ENCODE measurements at regions not wholly inside any gene's neighbourhood (a gene's known extent, or its start where the extent isn't known, plus 50 kb on each side); places are given as distances from the start of the nearest gene placed in this dataset.
"Not testable (repeated sequence)": the region's sequence is repeated elsewhere in the genome, so short reads cannot be mapped to it uniquely, and the experiment has no call there.

GRCh38 chr5:42242881-42243485 lies 180.3 kb upstream of the GHR start:
- no peak overlapping the region for H3K4me3 ChIP-seq (ENCODE audit: low read depth, low read length)
- TF ChIP-seq CTCF (IDR thresholded peaks at IDR 0.05; ENCODE audit: insufficient read depth, low read depth, low read length, missing control alignments) = no peak
- DNase-seq (ENCODE audit: low read depth) = no peak

- DNase-seq (ENCODE audit: low read depth) = no peak
- H3K4me3 ChIP-seq (ENCODE audit: low read depth, low read length) = no peak overlapping the region
- TF ChIP-seq CTCF (IDR thresholded peaks at IDR 0.05; ENCODE audit: insufficient read depth, low read depth, low read length, missing control alignments) = no peak
Measured at GRCh38 chr5:42252306-42252705, 170.9 kb upstream of the GHR start.

GRCh38 chr5:42259914-42260313 lies 163.3 kb upstream of the GHR start:
- not testable (repeated sequence) for H3K4me3 ChIP-seq (ENCODE audit: low read depth, low read length); DNase-seq (ENCODE audit: low read depth)

- no peak overlapping the region for H3K4me3 ChIP-seq (ENCODE audit: low read depth, low read length)
- TF ChIP-seq CTCF (IDR thresholded peaks at IDR 0.05; ENCODE audit: insufficient read depth, low read depth, low read length, missing control alignments) = no peak
- no peak for DNase-seq (ENCODE audit: low read depth)
Measured at GRCh38 chr5:42267091-42267490, 156.1 kb upstream of the GHR start.

GRCh38 chr5:42268170-42268569 lies 155.1 kb upstream of the GHR start:
- not testable (repeated sequence) for H3K4me3 ChIP-seq (ENCODE audit: low read depth, low read length); DNase-seq (ENCODE audit: low read depth)

- no peak overlapping the region for H3K4me3 ChIP-seq (ENCODE audit: low read depth, low read length)
- no peak for DNase-seq (ENCODE audit: low read depth)
- no peak for TF ChIP-seq CTCF (IDR thresholded peaks at IDR 0.05; ENCODE audit: insufficient read depth, low read depth, low read length, missing control alignments)
Measured at GRCh38 chr5:42268630-42269029, 154.6 kb upstream of the GHR start.

GRCh38 chr5:42270771-42271170 lies 152.5 kb upstream of the GHR start:
- TF ChIP-seq CTCF (IDR thresholded peaks at IDR 0.05; ENCODE audit: insufficient read depth, low read depth, low read length, missing control alignments) = no peak
- DNase-seq (ENCODE audit: low read depth) = no peak
- H3K4me3 ChIP-seq (ENCODE audit: low read depth, low read length) = no peak overlapping the region

- H3K4me3 ChIP-seq (ENCODE audit: low read depth, low read length) = no peak overlapping the region
- DNase-seq (ENCODE audit: low read depth) = no peak
- TF ChIP-seq CTCF (IDR thresholded peaks at IDR 0.05; ENCODE audit: insufficient read depth, low read depth, low read length, missing control alignments) = no peak
Measured at GRCh38 chr5:42274913-42275312, 148.3 kb upstream of the GHR start.

All from GM12865 (cell line).